GM19438 (cell line): ENCODE measurements at regions not wholly inside any gene's neighbourhood (a gene's known extent, or its start where the extent isn't known, plus 50 kb on each side); places are given as distances from the start of the nearest gene placed in this dataset.

Experiments
- ATAC-seq: cut with Tn5 transposase; IDR thresholded peaks from one replicate; pipeline ENCODE4 v1.9.1; 2021; ENCODE audit warnings: low read depth; ENCODE audit not compliant: unreplicated experiment

GRCh38 chr5:54746777-54747398 is 229.3 kb downstream of the SNX18 start:
- ATAC-seq: no peak

DNA sequence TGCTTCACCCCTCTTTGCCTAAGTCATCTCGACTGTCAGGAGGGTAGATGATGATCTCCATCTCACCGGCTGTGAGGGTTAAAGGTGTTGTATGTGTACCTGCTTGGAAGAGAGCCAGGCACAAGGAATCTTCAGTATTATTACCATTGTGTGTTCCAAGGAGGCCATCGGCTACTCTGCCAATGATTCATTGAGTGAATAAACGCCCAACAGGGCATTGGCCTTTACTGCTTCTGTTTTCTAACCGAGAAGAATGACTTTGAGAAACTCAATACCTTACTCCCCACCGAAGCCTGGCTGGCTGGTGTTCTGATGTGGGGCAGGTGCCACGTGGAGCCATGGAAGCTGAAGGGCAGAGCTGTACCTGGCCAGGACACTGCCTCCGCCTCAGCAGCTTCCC is 228.8 kb downstream of the SNX18 start:
- no peak for ATAC-seq

DNA sequence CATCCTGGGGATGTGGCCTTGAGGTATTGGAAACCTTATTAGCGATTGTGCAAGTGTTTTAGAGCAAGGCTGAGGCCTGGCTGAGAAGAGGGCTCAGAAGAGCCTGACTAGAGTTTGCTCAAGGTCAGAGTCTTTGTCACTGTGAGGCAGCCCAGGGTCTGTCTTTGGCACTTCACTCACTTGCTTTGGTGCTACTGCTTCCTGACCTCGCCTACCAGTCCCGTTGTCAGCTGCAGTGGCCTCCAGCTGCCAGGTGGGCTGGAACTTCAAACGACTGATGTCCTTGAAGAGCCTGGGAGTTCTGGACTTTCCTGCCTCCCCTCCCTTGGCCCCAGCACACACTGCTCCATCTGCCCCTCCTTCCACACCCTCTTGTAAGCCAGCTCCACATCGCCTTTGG is 228.0 kb downstream of the SNX18 start:
- no peak for ATAC-seq

DNA sequence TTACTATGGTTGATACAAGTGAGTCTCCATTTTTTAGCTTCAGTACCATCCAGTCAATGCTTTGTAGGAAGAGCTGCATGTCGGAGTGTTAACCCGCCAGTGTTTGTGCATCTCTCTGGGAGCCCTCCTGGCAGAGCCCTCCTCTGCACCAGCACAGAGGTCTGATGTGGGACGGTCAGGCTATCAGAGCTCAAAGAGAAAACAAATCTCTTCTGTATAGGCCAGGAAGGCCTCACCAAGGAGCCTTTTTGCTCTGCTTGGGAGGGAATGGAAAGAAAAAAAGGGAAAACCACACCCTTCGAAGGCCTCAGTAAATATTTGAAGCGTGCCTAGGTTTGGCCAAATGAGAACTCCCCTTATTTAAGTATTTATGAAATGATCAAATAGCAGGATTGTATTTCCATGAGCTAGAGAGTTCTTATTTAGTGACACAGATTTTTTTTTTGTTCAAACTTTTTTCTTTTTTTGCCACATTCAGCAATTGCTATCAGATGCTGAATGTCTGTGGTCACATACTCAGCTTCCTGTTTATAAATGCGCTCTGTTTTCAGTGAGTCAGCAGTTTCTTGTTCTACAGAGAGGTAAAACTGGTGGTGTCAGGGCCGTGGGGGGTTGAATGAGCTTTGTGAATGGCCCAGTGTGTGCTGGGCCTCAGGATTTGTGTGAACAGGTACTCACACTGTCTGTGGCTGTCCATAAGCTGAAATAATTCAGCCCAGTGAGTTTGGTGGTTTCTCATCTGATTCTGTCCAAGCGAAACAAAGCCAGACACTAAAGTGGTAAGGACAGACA is 226.6 kb downstream of the SNX18 start:
- ATAC-seq: peak; percentile 85

GRCh38 chr5:54743581-54743980 is 226.0 kb downstream of the SNX18 start:
- ATAC-seq: no peak

GRCh38 chr5:54742417-54742891 is 224.9 kb downstream of the SNX18 start:
- ATAC-seq: no peak

DNA sequence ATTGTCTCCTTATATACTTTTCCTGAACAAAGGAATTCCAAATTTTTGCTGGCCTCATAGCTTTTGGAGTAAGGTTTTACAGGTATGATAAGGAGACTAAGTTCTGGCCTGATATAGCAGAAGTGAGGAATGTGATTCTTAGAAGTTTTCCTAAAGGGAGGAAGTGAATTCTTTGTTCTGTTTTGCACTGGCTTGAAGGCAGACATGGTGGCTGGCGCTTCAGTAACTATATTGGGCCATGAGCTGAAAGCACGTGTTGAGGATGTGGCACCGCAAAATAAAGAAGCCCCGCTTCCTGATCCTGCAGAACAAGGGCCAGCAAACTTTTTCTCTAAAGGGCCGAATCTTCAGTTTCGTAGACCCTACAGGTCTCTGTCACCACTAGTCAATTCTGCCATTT is 224.2 kb downstream of the SNX18 start:
- no peak for ATAC-seq

DNA sequence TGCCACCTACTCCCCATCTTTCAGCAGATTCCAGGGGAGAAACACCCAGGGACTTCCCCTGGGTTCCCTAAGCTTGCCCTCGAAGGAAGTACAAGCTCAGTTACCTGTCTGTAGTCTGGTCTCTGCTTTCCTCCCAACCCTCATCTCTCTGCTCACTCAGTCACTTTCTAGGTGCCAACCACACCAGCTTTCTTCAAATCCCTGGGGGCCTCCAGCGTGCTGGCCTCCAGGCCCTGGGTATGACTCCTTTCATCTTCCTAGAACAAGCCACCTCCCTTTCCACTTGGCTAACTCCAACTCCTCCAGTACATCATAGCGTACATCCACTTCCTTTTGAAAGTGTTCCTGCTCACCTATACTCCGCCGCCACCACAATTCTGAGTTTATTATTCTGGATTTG is 222.6 kb downstream of the SNX18 start:
- no peak for ATAC-seq

- no peak for ATAC-seq
These were observed 221.8 kb downstream of the SNX18 start for GRCh38 chr5:54739371-54739770.

DNA sequence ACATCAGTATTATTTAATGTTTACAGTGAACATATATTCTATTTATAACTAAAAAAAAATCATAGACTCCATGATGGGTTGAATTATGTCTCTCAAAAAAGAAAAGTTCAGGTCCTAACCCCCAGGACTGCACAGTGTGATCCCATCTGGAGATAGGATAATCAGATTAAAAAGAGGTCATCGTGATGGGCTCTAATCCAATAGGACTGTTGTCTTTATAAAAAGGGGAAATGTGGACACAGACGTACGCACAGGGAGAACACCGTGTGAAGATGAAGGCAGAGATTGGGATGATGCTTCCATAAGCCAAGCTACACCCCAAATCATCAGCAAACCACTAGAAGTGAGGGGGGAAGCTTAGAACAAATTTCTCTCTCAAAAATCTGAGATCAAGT is 221.4 kb downstream of the SNX18 start:
- no peak for ATAC-seq

- no peak for ATAC-seq
These were observed 220.8 kb downstream of the SNX18 start for GRCh38 chr5:54738118-54738972.

- ATAC-seq: no peak
These were observed 218.6 kb downstream of the SNX18 start for GRCh38 chr5:54736003-54736797.

GRCh38 chr5:54733101-54733500 is 215.5 kb downstream of the SNX18 start:
- ATAC-seq: no peak

GRCh38 chr5:54732108-54732507 is 214.5 kb downstream of the SNX18 start:
- no peak for ATAC-seq

- ATAC-seq: no peak
These were observed 211.0 kb downstream of the SNX18 start for GRCh38 chr5:54728588-54728915.

DNA sequence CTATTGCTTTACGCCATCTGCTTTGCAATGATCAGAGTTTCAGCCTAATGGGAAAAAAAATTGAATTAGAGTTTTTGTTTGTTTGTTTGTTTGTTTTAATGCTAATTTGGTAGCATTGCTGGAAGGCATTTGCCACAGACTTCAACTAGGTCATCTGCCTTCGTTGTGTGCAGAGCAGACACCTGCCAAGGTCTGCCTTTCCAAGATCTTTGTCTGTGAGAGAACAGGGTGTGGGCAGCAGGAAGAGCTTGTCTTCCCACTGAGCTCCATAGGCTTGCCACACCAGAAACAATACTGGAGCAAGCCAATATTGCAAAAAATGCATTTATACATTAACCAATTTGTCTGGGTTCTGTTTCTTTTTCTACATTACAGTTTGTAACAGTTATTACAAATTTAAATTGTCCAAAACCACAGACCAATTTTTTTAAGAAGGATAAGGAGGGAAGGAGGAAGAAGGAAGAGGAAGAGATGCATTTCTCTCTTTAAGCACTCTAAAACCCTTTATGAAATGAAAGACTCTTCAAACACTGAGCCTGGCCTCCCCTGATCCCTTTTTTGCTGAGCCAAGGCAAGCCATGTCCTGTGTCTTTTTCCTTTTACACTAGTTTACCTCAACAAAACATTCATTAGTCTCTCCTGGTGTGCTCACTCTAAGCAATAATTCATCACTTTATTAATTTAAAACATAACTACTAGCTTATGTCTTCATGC is 210.5 kb downstream of the SNX18 start:
- no peak for ATAC-seq

DNA sequence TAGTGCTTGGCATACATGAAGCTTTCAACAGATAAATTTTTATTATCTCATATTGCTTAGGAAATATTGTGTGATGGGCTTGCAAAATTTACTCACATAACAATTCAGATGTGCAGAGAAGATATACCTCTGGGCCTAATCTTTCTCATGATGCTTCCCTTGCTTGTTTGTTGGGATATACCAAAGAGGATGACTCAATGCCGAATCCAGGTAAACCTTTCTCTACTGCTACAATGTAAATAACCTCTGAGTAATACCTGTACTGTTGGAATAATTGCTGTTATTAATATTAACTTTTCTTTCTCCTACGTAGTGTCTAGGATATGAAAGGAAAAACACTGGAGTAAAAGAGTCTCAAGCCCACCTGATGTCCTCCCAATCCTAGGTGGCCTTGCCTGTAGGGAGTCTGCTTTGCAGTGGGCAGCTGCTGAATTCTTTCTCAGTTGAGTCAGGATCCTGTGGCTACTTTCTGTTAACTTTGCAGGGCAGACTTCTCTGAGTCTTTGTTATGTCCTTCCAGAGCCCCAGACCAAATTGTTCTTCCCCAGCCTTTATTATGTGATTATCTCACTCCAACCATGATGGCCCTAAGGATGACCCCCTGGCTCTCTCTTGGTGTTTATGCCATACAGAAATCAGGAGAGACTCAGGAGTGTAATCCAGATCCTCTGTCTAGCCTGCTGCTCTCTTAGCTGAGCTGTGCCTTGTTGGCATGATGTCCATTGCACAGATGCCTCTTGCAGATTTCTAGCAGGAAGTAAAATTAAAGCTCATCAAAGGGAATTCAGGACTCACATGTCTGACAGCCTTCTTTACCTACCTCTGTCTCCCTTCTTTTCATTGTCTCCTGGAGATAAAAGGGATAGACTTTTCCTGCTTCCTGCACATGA is 208.1 kb downstream of the SNX18 start:
- no peak for ATAC-seq

- ATAC-seq: no peak
These were observed 205.4 kb downstream of the SNX18 start for GRCh38 chr5:54722846-54723433.
